NOMO-1 treated with DMSO at 0.1 percent for 48 hours (cell line): ENCODE measurements at regions not wholly inside any gene's neighbourhood (a gene's known extent, or its start where the extent isn't known, plus 50 kb on each side); places are given as distances from the start of the nearest gene placed in this dataset.

Experiments
- DNase-seq: peaks from one replicate; lab custom pipeline; 2025; ENCODE audit not compliant: unreplicated experiment; lab: John Stamatoyannopoulos, UW

GRCh38 chr4:175871774-175872405 is 59.8 kb upstream of the GPM6A start:
- no peak for DNase-seq

- no peak for DNase-seq
Observed at GRCh38 chr4:175873707-175874106, 61.6 kb upstream of the GPM6A start.

DNA sequence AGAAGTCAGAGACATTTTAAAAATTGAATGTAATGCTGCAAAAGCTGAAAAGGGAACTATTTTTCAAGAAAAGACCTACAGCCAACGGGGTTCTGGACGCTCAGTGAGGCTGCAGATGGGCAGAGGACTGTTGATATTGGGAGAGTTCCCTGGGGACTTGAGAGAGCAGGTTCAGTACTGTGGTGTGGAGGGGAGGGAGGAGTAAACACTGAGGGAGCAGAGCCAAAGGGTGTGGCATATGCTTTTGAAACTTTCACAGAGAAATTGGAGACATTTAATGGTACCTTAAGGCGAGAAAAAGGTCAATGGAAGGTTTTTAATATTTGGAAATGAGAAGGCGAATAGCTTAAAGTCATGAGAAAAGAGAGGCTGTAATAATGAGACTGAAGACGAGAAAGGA is 62.2 kb upstream of the GPM6A start:
- no peak for DNase-seq

DNA sequence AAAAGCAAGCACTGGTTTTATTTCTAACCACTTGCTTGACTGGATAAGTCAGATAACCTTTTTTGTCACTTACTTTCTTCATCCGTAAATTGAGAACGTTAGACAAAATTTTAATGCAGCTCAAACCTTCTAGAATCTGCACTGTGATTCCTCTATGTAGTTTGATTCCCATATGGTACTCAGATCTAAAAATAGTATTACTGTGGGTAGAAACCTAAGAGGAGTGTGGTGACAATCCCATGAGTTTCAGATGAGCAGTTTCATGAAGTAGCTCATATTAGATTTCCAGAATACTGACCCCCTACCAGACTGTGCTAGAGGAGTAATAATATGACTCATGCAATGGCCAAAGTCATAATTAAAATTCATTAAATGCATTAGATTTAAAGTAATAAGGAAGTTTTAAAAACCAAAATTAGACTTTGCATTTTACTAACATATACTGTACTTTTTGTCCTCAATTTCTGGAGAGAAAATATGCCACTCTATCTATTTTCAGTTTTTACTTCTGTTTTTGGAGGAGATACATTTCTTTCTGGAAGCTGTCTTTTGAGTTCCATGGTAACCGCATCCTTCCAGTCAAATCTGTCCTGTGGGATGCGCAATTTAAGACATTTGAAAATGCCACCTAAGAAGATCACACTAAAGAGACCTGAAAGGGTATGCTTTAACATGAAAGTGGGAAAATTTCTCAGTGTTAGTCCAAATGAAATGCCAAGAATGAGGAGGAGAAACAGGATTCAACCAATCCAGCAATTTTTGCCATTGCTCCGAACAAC is 64.1 kb upstream of the GPM6A start:
- DNase-seq: no peak

- no peak for DNase-seq
Observed at GRCh38 chr4:175882891-175883290, 70.8 kb upstream of the GPM6A start.

DNA sequence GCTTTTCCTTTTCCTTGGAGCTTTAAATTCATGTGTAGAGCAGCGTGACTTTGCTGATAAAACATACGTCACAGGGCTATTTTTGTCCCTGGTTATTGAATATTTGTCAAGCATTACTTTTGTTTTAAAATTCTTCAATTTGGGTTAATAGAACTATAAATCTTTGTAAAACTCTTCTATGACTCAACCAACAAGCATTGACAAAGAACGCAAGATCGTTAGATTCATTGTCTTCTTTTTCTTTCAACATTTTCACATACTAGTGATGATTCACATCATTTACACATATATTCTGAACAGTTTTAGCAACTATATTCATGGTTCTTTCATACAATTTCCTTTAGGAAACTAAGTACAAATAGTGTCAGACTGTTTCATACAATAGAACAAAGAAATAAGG is 72.0 kb upstream of the GPM6A start:
- no peak for DNase-seq

- no peak for DNase-seq
Observed at GRCh38 chr4:175891231-175891630, 79.2 kb upstream of the GPM6A start.

- DNase-seq: peak; percentile 0
Observed at GRCh38 chr4:175891851-175892250, 79.8 kb upstream of the GPM6A start.

- no peak for DNase-seq
Observed at GRCh38 chr4:175905925-175906324, 93.9 kb upstream of the GPM6A start.

- no peak for DNase-seq
Observed at GRCh38 chr4:175906384-175906783, 94.3 kb upstream of the GPM6A start.

- no peak for DNase-seq
Observed at GRCh38 chr4:175910700-175911099, 98.6 kb upstream of the GPM6A start.

DNA sequence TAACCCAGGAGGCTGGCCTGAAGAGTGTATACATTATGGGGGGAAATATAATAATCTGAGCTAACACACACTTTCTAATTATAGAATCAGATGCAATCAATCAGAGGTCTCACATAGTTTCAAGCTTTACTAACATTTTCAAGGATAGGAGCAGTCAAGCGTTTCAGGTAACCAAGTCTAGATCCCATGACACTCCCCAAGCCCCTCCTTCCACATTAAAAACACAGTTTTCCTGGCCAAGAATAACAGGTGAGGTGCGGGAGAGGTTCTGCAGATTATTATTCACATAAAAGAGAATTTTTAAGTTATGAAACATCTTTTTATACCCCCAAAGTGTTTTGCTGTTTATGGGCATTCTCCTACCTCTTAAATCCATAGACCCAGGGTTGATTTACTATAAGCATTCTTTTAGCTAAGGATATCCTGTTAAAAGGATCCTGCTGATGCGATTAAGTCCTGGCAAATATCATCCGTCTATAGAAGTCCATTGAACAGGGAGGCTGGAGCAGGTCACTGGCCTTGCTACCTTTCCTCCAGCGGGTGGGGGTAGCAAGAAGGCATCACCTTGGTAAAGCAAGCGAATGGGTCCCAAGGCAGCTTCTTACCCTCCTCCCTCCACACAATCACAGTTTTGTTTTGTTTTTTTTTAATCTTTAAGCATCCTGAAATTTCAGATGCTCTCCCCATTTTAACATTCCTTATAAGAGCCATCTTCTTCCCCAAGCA is 104.7 kb upstream of the GPM6A start:
- no peak for DNase-seq

DNA sequence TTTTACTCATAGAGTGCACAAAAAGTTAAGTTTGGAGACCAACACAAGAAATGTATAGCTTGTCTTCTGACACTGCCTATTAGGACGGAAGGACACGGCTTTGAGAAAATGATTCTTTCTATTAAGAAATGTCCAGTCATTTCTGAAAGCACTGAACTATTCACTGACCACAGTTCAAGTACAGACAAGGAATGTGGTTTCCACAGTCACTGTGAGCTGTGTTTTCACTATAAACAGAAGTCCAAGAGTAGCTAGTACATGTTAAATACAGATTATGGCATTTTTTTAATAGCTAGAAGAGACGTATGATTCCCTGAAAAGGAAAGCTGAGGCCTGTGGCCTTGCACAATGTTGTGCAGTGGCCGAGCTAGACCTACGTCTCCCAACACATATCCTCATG is 115.1 kb upstream of the GPM6A start:
- DNase-seq: no peak

- no peak for DNase-seq
Observed at GRCh38 chr4:175929441-175929840, 117.4 kb upstream of the GPM6A start.

DNA sequence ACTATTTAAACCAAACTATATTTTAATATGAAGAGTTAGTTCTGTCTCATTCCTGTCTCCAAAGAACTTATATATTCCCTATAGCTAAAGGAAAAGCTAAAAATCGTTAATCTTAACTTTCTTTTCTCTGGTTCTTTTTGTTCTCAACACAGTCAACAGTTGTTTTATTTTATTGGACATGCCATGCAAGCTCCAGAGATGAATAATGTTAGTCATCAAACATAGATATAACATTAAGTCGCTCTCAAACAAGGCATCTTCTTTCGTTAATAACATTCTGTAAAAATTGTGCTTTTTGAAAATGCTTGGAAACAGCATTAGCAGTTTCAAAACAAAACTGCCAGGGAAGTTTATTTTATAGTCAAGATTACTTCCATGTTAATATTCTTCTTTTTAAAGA is 117.9 kb upstream of the GPM6A start:
- no peak for DNase-seq

DNA sequence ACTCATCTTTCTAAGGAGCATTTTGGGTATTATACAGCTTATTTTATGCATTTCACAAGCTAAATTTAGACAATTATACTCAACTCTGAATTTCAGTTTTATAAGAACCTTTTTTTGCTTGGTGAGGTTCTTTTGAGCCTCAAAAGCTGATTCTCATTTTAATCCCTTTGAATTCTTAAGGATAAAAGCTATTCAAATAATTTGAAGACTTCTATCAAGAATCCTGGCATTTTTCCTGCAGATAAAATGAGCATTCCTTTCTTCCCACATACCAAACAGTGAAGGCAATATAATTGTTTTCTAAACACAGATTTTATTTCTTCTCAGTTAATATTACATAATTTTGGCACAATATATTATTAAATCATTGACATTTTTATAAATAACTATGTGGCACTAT is 118.4 kb upstream of the GPM6A start:
- DNase-seq: no peak

DNA sequence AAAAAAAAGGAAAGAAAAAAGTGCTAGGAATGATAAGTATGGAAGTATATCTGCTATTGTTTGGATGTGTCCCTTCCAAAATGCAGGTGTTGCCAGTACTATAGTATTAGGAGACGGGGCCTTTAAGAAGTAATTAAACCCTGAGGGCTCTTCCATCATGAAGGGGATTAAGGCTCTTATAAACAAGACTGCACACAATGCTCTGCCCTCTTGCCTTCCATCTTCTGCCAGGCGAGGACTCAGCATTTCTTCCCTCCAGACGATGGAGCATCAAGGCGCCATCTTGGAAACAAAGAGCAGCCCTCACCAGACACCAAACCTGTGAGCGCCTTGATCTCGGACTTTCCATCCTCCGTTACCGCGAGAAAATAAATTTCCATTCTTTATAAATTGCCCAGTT is 120.1 kb upstream of the GPM6A start:
- no peak for DNase-seq

GRCh38 chr4:175934506-175934905 is 122.4 kb upstream of the GPM6A start:
- DNase-seq: no peak

DNA sequence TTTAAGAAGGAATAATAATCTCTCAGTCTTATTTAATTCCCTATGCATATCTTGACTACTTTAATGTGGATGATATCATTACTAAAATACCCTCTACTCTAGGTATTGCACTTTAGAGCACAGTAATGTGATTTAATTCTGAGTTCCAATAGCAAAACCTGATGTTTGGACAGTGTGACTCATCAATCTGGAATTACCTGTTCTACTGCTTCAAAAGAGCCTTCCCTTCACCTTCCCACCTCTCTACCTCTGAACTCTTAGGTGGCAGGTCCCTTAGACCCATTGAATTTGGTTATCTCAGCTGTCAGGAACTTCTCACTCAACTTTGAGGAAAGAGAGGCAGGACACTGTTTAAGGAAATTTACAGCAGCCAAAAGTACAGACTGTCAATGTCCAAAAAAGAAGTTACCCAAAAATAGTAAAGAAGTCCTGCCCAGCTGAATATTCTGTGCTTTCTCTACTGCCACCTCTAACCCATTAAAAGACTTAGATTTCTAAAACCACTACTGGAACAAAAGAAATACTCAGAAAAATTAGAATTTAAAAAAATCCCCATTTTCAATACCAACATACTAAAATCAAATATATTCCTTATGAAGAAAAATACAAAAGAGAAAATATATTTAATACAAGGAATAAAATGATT is 123.1 kb upstream of the GPM6A start:
- DNase-seq: no peak

DNA sequence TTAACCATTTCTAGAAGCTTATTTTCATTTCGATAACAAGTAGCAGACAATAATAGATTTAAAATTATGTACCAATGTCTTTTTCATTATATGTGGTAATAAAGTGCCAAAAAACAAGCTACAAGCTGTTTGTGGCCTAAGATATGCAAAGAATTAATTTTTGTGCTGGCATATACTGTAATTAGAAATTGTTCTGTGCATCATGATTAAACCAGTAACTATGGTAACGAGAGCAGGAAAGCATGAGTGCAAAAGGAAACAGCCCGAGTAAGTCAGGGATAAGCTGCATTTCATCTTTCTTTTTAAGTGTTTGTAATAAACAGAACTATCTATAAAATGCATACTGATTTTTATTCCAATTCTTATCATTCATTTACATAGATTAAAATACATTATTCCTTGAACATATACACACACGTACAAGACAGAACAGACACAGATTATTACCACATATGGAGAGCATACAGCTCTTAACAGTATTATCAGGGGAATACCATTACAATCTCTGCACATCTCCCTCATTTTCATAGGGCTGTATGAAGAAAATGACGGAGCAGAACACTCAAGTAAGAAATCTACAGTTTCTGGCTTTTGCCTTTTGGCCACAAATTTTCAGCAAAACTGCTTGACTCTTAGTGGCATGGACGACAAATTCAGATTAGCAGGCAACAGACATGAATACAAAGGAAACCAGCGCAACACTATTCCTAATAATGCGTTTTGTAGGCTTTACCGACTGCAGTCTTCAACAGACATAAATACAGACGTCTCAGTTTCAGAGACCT is 121.3 kb upstream of the WDR17 start:
- no peak for DNase-seq
